ENCODE measurements at regions not wholly inside any gene's neighbourhood (a gene's known extent, or its start where the extent isn't known, plus 50 kb on each side); places are given as distances from the start of the nearest gene placed in this dataset.

- H3K4me3 ChIP-seq (ENCODE audit: low read depth in 1 of 2, low read length in 2 of 2): no peak overlapping the region
- no peak overlapping the region for H3K4me2 ChIP-seq (ENCODE audit: insufficient read depth, low read length)
- no peaks in the 10 kb centered on the region for H3K9me3 ChIP-seq (ENCODE audit: insufficient read depth, low read length, severe bottlenecking)
- no peaks in the 10 kb centered on the region for H3K79me2 ChIP-seq (ENCODE audit: insufficient read depth, low read length)
- H3K9ac ChIP-seq (ENCODE audit: low read depth, low read length): no peak overlapping the region
- ATAC-seq (ENCODE audit: insufficient read depth, low read depth) (no peak), DNase-seq (no peak)
- H4K20me1 ChIP-seq (ENCODE audit: insufficient read depth, low read length): no peaks in the 10 kb centered on the region
- H3K27ac ChIP-seq (ENCODE audit: low read length): no peak overlapping the region
- H3K4me1 ChIP-seq (ENCODE audit: insufficient read depth, low read length): no peaks in the 10 kb centered on the region
- no peak overlapping the region for H2AFZ ChIP-seq (ENCODE audit: low read depth, low read length)
- no peaks in the 10 kb centered on the region for H3K36me3 ChIP-seq (ENCODE audit: insufficient read depth, low read length)
- TF ChIP-seq EZH2 (IDR thresholded peaks at IDR 0.05; ENCODE audit: borderline replicate concordance, low read depth, low read length, severe bottlenecking) (no peak), CTCF (IDR thresholded peaks at IDR 0.05; ENCODE audit: borderline replicate concordance, extremely low read depth, low read length, poor library complexity, severe bottlenecking) (no peak)
- no peaks in the 10 kb centered on the region for H3K27me3 ChIP-seq (ENCODE audit: insufficient read depth, low read length, poor library complexity)
Observed at GRCh38 chr9:16161483-16161882, 608.6 kb downstream of the CCDC171 start.

GRCh38 chr9:16170119-16170518 lies 617.3 kb downstream of the CCDC171 start:
- Histone ChIP-seq H3K27me3 (ENCODE audit: insufficient read depth, low read length, poor library complexity) (no peaks in the 10 kb centered on the region), H3K4me2 (ENCODE audit: insufficient read depth, low read length) (no peak overlapping the region), H3K4me3 (ENCODE audit: low read depth in 1 of 2, low read length in 2 of 2) (no peak overlapping the region), H3K36me3 (ENCODE audit: insufficient read depth, low read length) (no peaks in the 10 kb centered on the region), H4K20me1 (ENCODE audit: insufficient read depth, low read length) (no peaks in the 10 kb centered on the region), H3K4me1 (ENCODE audit: insufficient read depth, low read length) (no peaks in the 10 kb centered on the region), H3K27ac (ENCODE audit: low read length) (no peak overlapping the region), H2AFZ (ENCODE audit: low read depth, low read length) (no peak overlapping the region), H3K79me2 (ENCODE audit: insufficient read depth, low read length) (no peaks in the 10 kb centered on the region), H3K9me3 (ENCODE audit: insufficient read depth, low read length, severe bottlenecking) (no peaks in the 10 kb centered on the region), H3K9ac (ENCODE audit: low read depth, low read length) (no peak overlapping the region)
- ATAC-seq (ENCODE audit: insufficient read depth, low read depth) (no peak), DNase-seq (no peak)
- TF ChIP-seq CTCF (IDR thresholded peaks at IDR 0.05; ENCODE audit: borderline replicate concordance, extremely low read depth, low read length, poor library complexity, severe bottlenecking) (no peak), EZH2 (IDR thresholded peaks at IDR 0.05; ENCODE audit: borderline replicate concordance, low read depth, low read length, severe bottlenecking) (no peak)

GRCh38 chr9:16171911-16172310 lies 619.1 kb downstream of the CCDC171 start:
- H3K4me2 ChIP-seq (ENCODE audit: insufficient read depth, low read length): no peak overlapping the region
- DNase-seq: no peak
- H3K79me2 ChIP-seq (ENCODE audit: insufficient read depth, low read length): no peaks in the 10 kb centered on the region
- H3K9me3 ChIP-seq (ENCODE audit: insufficient read depth, low read length, severe bottlenecking): no peaks in the 10 kb centered on the region
- no peaks in the 10 kb centered on the region for H3K27me3 ChIP-seq (ENCODE audit: insufficient read depth, low read length, poor library complexity)
- H3K27ac ChIP-seq (ENCODE audit: low read length): no peak overlapping the region
- H4K20me1 ChIP-seq (ENCODE audit: insufficient read depth, low read length): no peaks in the 10 kb centered on the region
- H2AFZ ChIP-seq (ENCODE audit: low read depth, low read length): no peak overlapping the region
- H3K4me1 ChIP-seq (ENCODE audit: insufficient read depth, low read length): no peaks in the 10 kb centered on the region
- no peak for ATAC-seq (ENCODE audit: insufficient read depth, low read depth)
- no peak overlapping the region for H3K9ac ChIP-seq (ENCODE audit: low read depth, low read length)
- no peaks in the 10 kb centered on the region for H3K36me3 ChIP-seq (ENCODE audit: insufficient read depth, low read length)
- TF ChIP-seq EZH2 (IDR thresholded peaks at IDR 0.05; ENCODE audit: borderline replicate concordance, low read depth, low read length, severe bottlenecking): no peak
- no peak for TF ChIP-seq CTCF (IDR thresholded peaks at IDR 0.05; ENCODE audit: borderline replicate concordance, extremely low read depth, low read length, poor library complexity, severe bottlenecking)
- H3K4me3 ChIP-seq (ENCODE audit: low read depth in 1 of 2, low read length in 2 of 2): no peak overlapping the region

GRCh38 chr9:16172796-16173195 lies 620.0 kb downstream of the CCDC171 start:
- no peak for ATAC-seq (ENCODE audit: insufficient read depth, low read depth)
- Histone ChIP-seq H3K36me3 (ENCODE audit: insufficient read depth, low read length) (no peaks in the 10 kb centered on the region), H3K9me3 (ENCODE audit: insufficient read depth, low read length, severe bottlenecking) (no peaks in the 10 kb centered on the region), H3K27me3 (ENCODE audit: insufficient read depth, low read length, poor library complexity) (no peaks in the 10 kb centered on the region), H2AFZ (ENCODE audit: low read depth, low read length) (no peak overlapping the region), H3K4me2 (ENCODE audit: insufficient read depth, low read length) (no peak overlapping the region), H3K79me2 (ENCODE audit: insufficient read depth, low read length) (no peaks in the 10 kb centered on the region), H4K20me1 (ENCODE audit: insufficient read depth, low read length) (no peaks in the 10 kb centered on the region), H3K4me3 (ENCODE audit: low read depth in 1 of 2, low read length in 2 of 2) (no peak overlapping the region), H3K4me1 (ENCODE audit: insufficient read depth, low read length) (no peaks in the 10 kb centered on the region), H3K27ac (ENCODE audit: low read length) (no peak overlapping the region), H3K9ac (ENCODE audit: low read depth, low read length) (no peak overlapping the region)
- DNase-seq: no peak
- TF ChIP-seq CTCF (IDR thresholded peaks at IDR 0.05; ENCODE audit: borderline replicate concordance, extremely low read depth, low read length, poor library complexity, severe bottlenecking) (no peak), EZH2 (IDR thresholded peaks at IDR 0.05; ENCODE audit: borderline replicate concordance, low read depth, low read length, severe bottlenecking) (no peak)

Data from DND-41 (cell line).